ENCODE measurements at regions not wholly inside any gene's neighbourhood (a gene's known extent, or its start where the extent isn't known, plus 50 kb on each side); places are given as distances from the start of the nearest gene placed in this dataset.

- DNase-seq = no peak
- in situ Hi-C loops (cut with HindIII; ENCODE audit: low pct_ligation_motif_present, low pct_unique_long_range_greater_than_20kb, low sequenced_read_pairs) = no loop called here
These were observed 83.2 kb upstream of the OTOS start for GRCh38 chr2:240223631-240224030.

- in situ Hi-C loops (cut with HindIII; ENCODE audit: low pct_ligation_motif_present, low pct_unique_long_range_greater_than_20kb, low sequenced_read_pairs) = no loop called here
- peak; percentile 63 for DNase-seq
These were observed 84.2 kb upstream of the OTOS start for GRCh38 chr2:240224676-240225075.

GRCh38 chr2:240225131-240225530 is 84.7 kb upstream of the OTOS start:
- in situ Hi-C loops (cut with HindIII; ENCODE audit: low pct_ligation_motif_present, low pct_unique_long_range_greater_than_20kb, low sequenced_read_pairs) = no loop called here
- DNase-seq = no peak

GRCh38 chr2:240225660-240226475 is 85.4 kb upstream of the OTOS start:
- peak; percentile 9 for DNase-seq
- in situ Hi-C loops (cut with HindIII; ENCODE audit: low pct_ligation_motif_present, low pct_unique_long_range_greater_than_20kb, low sequenced_read_pairs) = no loop called here

GRCh38 chr2:240226672-240227537 is 86.4 kb upstream of the OTOS start:
- DNase-seq = no peak
- in situ Hi-C loops (cut with HindIII; ENCODE audit: low pct_ligation_motif_present, low pct_unique_long_range_greater_than_20kb, low sequenced_read_pairs) = no loop called here

- in situ Hi-C loops (cut with HindIII; ENCODE audit: low pct_ligation_motif_present, low pct_unique_long_range_greater_than_20kb, low sequenced_read_pairs) = no loop called here
- DNase-seq = no peak
These were observed 87.3 kb upstream of the OTOS start for GRCh38 chr2:240227538-240228428.

- in situ Hi-C loops (cut with HindIII; ENCODE audit: low pct_ligation_motif_present, low pct_unique_long_range_greater_than_20kb, low sequenced_read_pairs) = no loop called here
- DNase-seq = no peak
These were observed 88.5 kb upstream of the OTOS start for GRCh38 chr2:240229005-240229404.

- DNase-seq = peak; percentile 39
- in situ Hi-C loops (cut with HindIII; ENCODE audit: low pct_ligation_motif_present, low pct_unique_long_range_greater_than_20kb, low sequenced_read_pairs) = no loop called here
These were observed 89.3 kb upstream of the OTOS start for GRCh38 chr2:240229603-240230235.

- in situ Hi-C loops (cut with HindIII; ENCODE audit: low pct_ligation_motif_present, low pct_unique_long_range_greater_than_20kb, low sequenced_read_pairs) = no loop called here
- DNase-seq = no peak
These were observed 90.0 kb upstream of the OTOS start for GRCh38 chr2:240230291-240230931.

GRCh38 chr2:240231838-240232244 is 91.4 kb upstream of the OTOS start:
- in situ Hi-C loops (cut with HindIII; ENCODE audit: low pct_ligation_motif_present, low pct_unique_long_range_greater_than_20kb, low sequenced_read_pairs) = no loop called here
- DNase-seq = no peak

- in situ Hi-C loops (cut with HindIII; ENCODE audit: low pct_ligation_motif_present, low pct_unique_long_range_greater_than_20kb, low sequenced_read_pairs) = no loop called here
These were observed 91.9 kb upstream of the OTOS start for GRCh38 chr2:240232264-240232915.

GRCh38 chr2:240232961-240233884 is 92.8 kb upstream of the OTOS start:
- in situ Hi-C loops (cut with HindIII; ENCODE audit: low pct_ligation_motif_present, low pct_unique_long_range_greater_than_20kb, low sequenced_read_pairs) = no loop called here
- peak; percentile 72 for DNase-seq

More at GRCh38 chr2:240232264-240232915, 91.9 kb upstream of the OTOS start:
- DNase-seq = no peak

GRCh38 chr2:240233885-240234502 is 93.5 kb upstream of the OTOS start:
- in situ Hi-C loops (cut with HindIII; ENCODE audit: low pct_ligation_motif_present, low pct_unique_long_range_greater_than_20kb, low sequenced_read_pairs) = no loop called here
- DNase-seq = no peak

GRCh38 chr2:240234503-240234951 is 94.1 kb upstream of the OTOS start:
- in situ Hi-C loops (cut with HindIII; ENCODE audit: low pct_ligation_motif_present, low pct_unique_long_range_greater_than_20kb, low sequenced_read_pairs) = no loop called here
- peak; percentile 39 for DNase-seq

GRCh38 chr2:240235149-240235803 is 94.8 kb upstream of the OTOS start:
- in situ Hi-C loops (cut with HindIII; ENCODE audit: low pct_ligation_motif_present, low pct_unique_long_range_greater_than_20kb, low sequenced_read_pairs) = no loop called here
- DNase-seq = no peak
